ENCODE measurements at regions not wholly inside any gene's neighbourhood (a gene's known extent, or its start where the extent isn't known, plus 50 kb on each side); places are given as distances from the start of the nearest gene placed in this dataset.

GRCh38 chr3:94734206-94734605 lies 671.3 kb downstream of the NSUN3 start:
- DNase-seq (ENCODE audit: low read depth, low spot score): no peak
- Mint-ChIP-seq H3K27me3 (ENCODE audit: low read depth) (peaks cover 33% of the 10 kb centered on the region), H3K9me3 (no peaks in the 10 kb centered on the region), H3K4me3 (no peak overlapping the region), H3K4me1 (no peaks in the 10 kb centered on the region), H3K36me3 (ENCODE audit: low read depth) (no peaks in the 10 kb centered on the region), H3K27ac (ENCODE audit: unreplicated experiment) (no peak overlapping the region)
- TF ChIP-seq CTCF (conservative IDR thresholded peaks at IDR 0.05): no peak

GRCh38 chr3:94735354-94735753 lies 672.5 kb downstream of the NSUN3 start:
- Mint-ChIP-seq H3K4me3 (no peak overlapping the region), H3K9me3 (no peaks in the 10 kb centered on the region), H3K4me1 (no peaks in the 10 kb centered on the region), H3K36me3 (ENCODE audit: low read depth) (no peaks in the 10 kb centered on the region), H3K27me3 (ENCODE audit: low read depth) (peaks cover 31% of the 10 kb centered on the region), H3K27ac (ENCODE audit: unreplicated experiment) (no peak overlapping the region)
- no peak for DNase-seq (ENCODE audit: low read depth, low spot score)
- no peak for TF ChIP-seq CTCF (conservative IDR thresholded peaks at IDR 0.05)

- Mint-ChIP-seq H3K9me3 (no peaks in the 10 kb centered on the region), H3K4me3 (no peak overlapping the region), H3K27ac (ENCODE audit: unreplicated experiment) (no peak overlapping the region), H3K27me3 (ENCODE audit: low read depth) (peaks cover 23% of the 10 kb centered on the region), H3K36me3 (ENCODE audit: low read depth) (no peaks in the 10 kb centered on the region), H3K4me1 (no peaks in the 10 kb centered on the region)
- DNase-seq (ENCODE audit: low read depth, low spot score): no peak
- TF ChIP-seq CTCF (conservative IDR thresholded peaks at IDR 0.05): no peak
Observed at GRCh38 chr3:94737116-94737515, 674.3 kb downstream of the NSUN3 start.

- peaks cover 2% of the 10 kb centered on the region for H3K36me3 Mint-ChIP-seq (ENCODE audit: low read depth)
- DNase-seq (ENCODE audit: low read depth, low spot score): no peak
- H3K4me3 Mint-ChIP-seq: no peak overlapping the region
- TF ChIP-seq CTCF (conservative IDR thresholded peaks at IDR 0.05): no peak
- peaks cover 29% of the 10 kb centered on the region for H3K27me3 Mint-ChIP-seq (ENCODE audit: low read depth)
- H3K9me3 Mint-ChIP-seq: peaks cover 7% of the 10 kb centered on the region
- no peak overlapping the region for H3K27ac Mint-ChIP-seq (ENCODE audit: unreplicated experiment)
- no peaks in the 10 kb centered on the region for H3K4me1 Mint-ChIP-seq
Observed at GRCh38 chr3:94739420-94739819, 676.6 kb downstream of the NSUN3 start.

- Mint-ChIP-seq H3K36me3 (ENCODE audit: low read depth) (peaks cover 2% of the 10 kb centered on the region), H3K27ac (ENCODE audit: unreplicated experiment) (no peak overlapping the region), H3K9me3 (peaks cover 17% of the 10 kb centered on the region), H3K4me3 (no peak overlapping the region), H3K4me1 (no peaks in the 10 kb centered on the region), H3K27me3 (ENCODE audit: low read depth) (no peaks in the 10 kb centered on the region)
- TF ChIP-seq CTCF (conservative IDR thresholded peaks at IDR 0.05): no peak
- DNase-seq (ENCODE audit: low read depth, low spot score): no peak
Observed at GRCh38 chr3:94758751-94759150, 695.9 kb downstream of the NSUN3 start.

- DNase-seq (ENCODE audit: low read depth, low spot score): no peak
- peaks cover 2% of the 10 kb centered on the region for H3K9me3 Mint-ChIP-seq
- H3K4me1 Mint-ChIP-seq: peaks cover 7% of the 10 kb centered on the region
- no peaks in the 10 kb centered on the region for H3K27me3 Mint-ChIP-seq (ENCODE audit: low read depth)
- H3K36me3 Mint-ChIP-seq (ENCODE audit: low read depth): no peaks in the 10 kb centered on the region
- H3K27ac Mint-ChIP-seq (ENCODE audit: unreplicated experiment): no peak overlapping the region
- H3K4me3 Mint-ChIP-seq: no peak overlapping the region
- TF ChIP-seq CTCF (conservative IDR thresholded peaks at IDR 0.05): no peak
Observed at GRCh38 chr3:94772402-94772801, 709.5 kb downstream of the NSUN3 start.

Measured in neural crest cell (in vitro differentiated cells).